Naive B cell (primary cell): ENCODE measurements at regions not wholly inside any gene's neighbourhood (a gene's known extent, or its start where the extent isn't known, plus 50 kb on each side); places are given as distances from the start of the nearest gene placed in this dataset.

Experiments
- ATAC-seq, 2 donors: fragments of 150-1000 bp; cut with Tn5 transposase; 2 replicates each; pipeline ENCODE4 v1.10.0; 2021; ENCODE audit warnings: low read depth in 2 of 2, mild to moderate bottlenecking in 2 of 2, moderate library complexity in 2 of 2
- DNase-seq: peaks from one replicate; pipeline ENCODE4 v3.0.0; 2022
- H3K27ac Mint-ChIP-seq, 6 donors: one replicate each; pipeline ENCODE4 v1.8.0; 2020 to 2022; ENCODE audit warnings: mild to moderate bottlenecking in 6 of 6, mixed read lengths in 6 of 6, moderate library complexity in 5 of 6, inconsistent platforms in 2 of 6
- H3K27me3 Mint-ChIP-seq, 3 donors: one replicate each; pipeline ENCODE4 v1.8.0; 2021 to 2022; ENCODE audit warnings: mixed read lengths in 3 of 3, mild to moderate bottlenecking in 1 of 3
- H3K36me3 Mint-ChIP-seq, 2 donors: one replicate each; pipeline ENCODE4 v1.8.0; 2020 to 2022; ENCODE audit warnings: mixed read lengths in 2 of 2, inconsistent platforms in 1 of 2, mild to moderate bottlenecking in 1 of 2
- H3K4me1 Mint-ChIP-seq, 3 donors: one replicate each; pipeline ENCODE4 v1.8.0; 2020 to 2022; ENCODE audit warnings: mixed read lengths in 3 of 3, inconsistent platforms in 1 of 3, mild to moderate bottlenecking in 1 of 3, moderate library complexity in 1 of 3
- H3K4me3 Mint-ChIP-seq, 8 donors: one replicate each; pipeline ENCODE4 v1.8.0; 2020 to 2022; ENCODE audit warnings: mild to moderate bottlenecking in 8 of 8, mixed read lengths in 8 of 8, moderate library complexity in 8 of 8, inconsistent platforms in 2 of 8
- H3K9me3 Mint-ChIP-seq, 7 donors: one replicate each; pipeline ENCODE4 v1.8.0; 2020 to 2022; ENCODE audit warnings: mixed read lengths in 7 of 7, mild to moderate bottlenecking in 5 of 7, inconsistent platforms in 2 of 7, moderate library complexity in 1 of 7

DNA sequence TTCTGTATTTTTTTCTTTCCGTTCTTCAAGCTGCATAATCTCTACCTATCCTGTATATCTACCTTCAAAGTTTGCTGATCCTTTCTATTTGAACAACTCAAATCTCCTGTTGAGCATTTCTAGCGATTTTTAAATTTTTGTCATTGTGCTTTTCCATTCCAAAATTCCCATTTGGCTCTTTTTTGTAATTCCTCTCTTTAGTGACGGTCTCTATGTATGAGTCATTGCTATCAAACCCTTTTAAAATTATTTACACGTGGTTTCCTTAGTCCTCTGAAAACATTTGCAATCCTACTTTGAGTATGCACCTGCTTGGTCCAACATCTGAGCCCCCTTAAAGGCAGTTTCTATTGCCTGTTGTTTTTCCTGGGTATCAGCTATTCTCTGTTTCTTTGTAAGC is 100.5 kb upstream of the FOXC1 start:
- ATAC-seq (no peak), DNase-seq (no peak)
- no peaks in the 10 kb centered on the region for H3K4me1 Mint-ChIP-seq
- H3K4me3 Mint-ChIP-seq = no peak overlapping the region
- peaks cover 0 to 20% (median 7%) of the 10 kb centered on the region in 7 donors for H3K9me3 Mint-ChIP-seq
- H3K27me3 Mint-ChIP-seq = peaks cover 24 to 26% (median 24%) of the 10 kb centered on the region in 3 donors
- no peak overlapping the region for H3K27ac Mint-ChIP-seq
- H3K36me3 Mint-ChIP-seq = peaks cover 0 to 4% of the 10 kb centered on the region in 2 donors

- peaks cover 0 to 20% (median 7%) of the 10 kb centered on the region in 7 donors for H3K9me3 Mint-ChIP-seq
- H3K4me3 Mint-ChIP-seq = no peak overlapping the region
- H3K27ac Mint-ChIP-seq = no peak overlapping the region
- ATAC-seq (no peak), DNase-seq (no peak)
- H3K27me3 Mint-ChIP-seq = peaks cover 21 to 32% (median 24%) of the 10 kb centered on the region in 3 donors
- H3K36me3 Mint-ChIP-seq = peaks cover 0 to 4% of the 10 kb centered on the region in 2 donors
- H3K4me1 Mint-ChIP-seq = no peaks in the 10 kb centered on the region
Measured at GRCh38 chr6:1510239-1510638, 99.5 kb upstream of the FOXC1 start.

- H3K9me3 Mint-ChIP-seq = peaks cover 0 to 19% (median 7%) of the 10 kb centered on the region in 7 donors
- H3K27ac Mint-ChIP-seq = no peak overlapping the region
- H3K27me3 Mint-ChIP-seq = peaks cover 17 to 32% (median 32%) of the 10 kb centered on the region in 3 donors
- no peak overlapping the region for H3K4me3 Mint-ChIP-seq
- DNase-seq (no peak), ATAC-seq (no peak)
- H3K4me1 Mint-ChIP-seq = no peaks in the 10 kb centered on the region
- peaks cover 0 to 4% of the 10 kb centered on the region in 2 donors for H3K36me3 Mint-ChIP-seq
Measured at GRCh38 chr6:1513215-1513780, 96.4 kb upstream of the FOXC1 start.

DNA sequence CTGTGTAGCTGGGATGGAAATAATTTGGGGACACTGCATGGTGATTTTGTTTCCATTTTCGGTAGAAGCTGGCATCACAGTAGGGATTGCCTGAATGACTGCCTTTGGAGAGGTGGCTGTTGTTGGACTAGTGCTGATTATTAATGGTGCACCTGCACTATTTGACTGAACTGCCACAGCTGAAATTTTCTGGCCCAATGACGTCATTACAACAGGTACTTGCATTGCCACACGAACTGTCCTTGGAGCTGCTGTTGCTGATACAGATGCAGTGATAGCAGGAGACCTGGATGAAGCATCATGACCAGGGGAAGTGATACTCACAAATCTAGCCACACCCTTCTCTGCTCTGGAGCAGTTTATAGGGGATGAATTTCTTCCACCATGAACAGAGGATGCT is 95.6 kb upstream of the FOXC1 start:
- H3K27me3 Mint-ChIP-seq = peaks cover 17 to 31% (median 30%) of the 10 kb centered on the region in 3 donors

DNA sequence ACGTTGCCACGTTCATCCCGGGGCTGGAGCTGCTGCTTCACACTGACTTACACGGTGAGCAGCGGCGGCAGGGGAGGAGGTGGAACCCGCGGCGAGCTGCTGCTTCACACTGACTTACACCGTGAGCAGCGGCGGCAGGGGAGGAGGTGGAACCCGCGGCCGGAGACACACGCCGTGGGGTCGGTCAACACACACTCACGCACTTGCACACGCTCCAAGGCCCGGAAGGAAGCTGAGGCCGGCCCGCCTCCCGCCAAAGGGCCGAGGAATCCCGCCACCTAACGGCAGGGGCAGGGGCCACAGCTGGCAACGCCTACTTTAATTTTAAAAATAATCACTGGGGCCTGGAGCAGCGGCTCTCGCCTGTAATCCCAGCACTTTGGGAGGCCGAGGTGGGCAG is 94.4 kb upstream of the FOXC1 start:
- Mint-ChIP-seq H3K27ac (no peak overlapping the region), H3K27me3 (peaks cover 20 to 27% (median 26%) of the 10 kb centered on the region in 3 donors), H3K4me3 (no peak overlapping the region), H3K4me1 (no peaks in the 10 kb centered on the region), H3K9me3 (peaks cover 0 to 12% (median 3%) of the 10 kb centered on the region in 7 donors), H3K36me3 (peaks cover 0 to 4% of the 10 kb centered on the region in 2 donors)
- DNase-seq (no peak), ATAC-seq (no peak)

More for the DNA sequence above, 95.6 kb upstream of the FOXC1 start:
- Mint-ChIP-seq H3K4me1 (no peaks in the 10 kb centered on the region), H3K27ac (no peak overlapping the region), H3K4me3 (no peak overlapping the region), H3K36me3 (peaks cover 0 to 4% of the 10 kb centered on the region in 2 donors), H3K9me3 (peaks cover 0 to 15% (median 7%) of the 10 kb centered on the region in 7 donors)
- no peak for DNase-seq
- ATAC-seq = no peak

- peak overlapping the region in 1 of 6 donors; percentile 74 for H3K27ac Mint-ChIP-seq
- H3K4me1 Mint-ChIP-seq = no peaks in the 10 kb centered on the region
- H3K9me3 Mint-ChIP-seq = peaks cover 0 to 12% (median 4%) of the 10 kb centered on the region in 7 donors
- ATAC-seq = no peak
- no peak overlapping the region for H3K4me3 Mint-ChIP-seq
- no peak for DNase-seq
- peaks cover 25 to 30% (median 27%) of the 10 kb centered on the region in 3 donors for H3K27me3 Mint-ChIP-seq
- H3K36me3 Mint-ChIP-seq = peaks cover 0 to 4% of the 10 kb centered on the region in 2 donors
Measured at GRCh38 chr6:1515781-1516180, 93.9 kb upstream of the FOXC1 start.

GRCh38 chr6:1516742-1517520 is 92.8 kb upstream of the FOXC1 start:
- peaks cover 0 to 12% (median 4%) of the 10 kb centered on the region in 7 donors for H3K9me3 Mint-ChIP-seq
- DNase-seq (no peak), ATAC-seq (no peak)
- H3K27me3 Mint-ChIP-seq = peaks cover 24 to 33% (median 29%) of the 10 kb centered on the region in 3 donors
- H3K4me3 Mint-ChIP-seq = no peak overlapping the region
- no peaks in the 10 kb centered on the region for H3K4me1 Mint-ChIP-seq
- no peaks in the 10 kb centered on the region for H3K36me3 Mint-ChIP-seq
- H3K27ac Mint-ChIP-seq = peak overlapping the region in 1 of 6 donors; percentile 84

- peaks cover 0 to 12% (median 4%) of the 10 kb centered on the region in 7 donors for H3K9me3 Mint-ChIP-seq
- H3K4me1 Mint-ChIP-seq = peaks cover 0 to 5% (median 0%) of the 10 kb centered on the region in 3 donors
- no peak overlapping the region for H3K4me3 Mint-ChIP-seq
- H3K27me3 Mint-ChIP-seq = peaks cover 38 to 45% (median 41%) of the 10 kb centered on the region in 3 donors
- ATAC-seq (no peak), DNase-seq (no peak)
- H3K36me3 Mint-ChIP-seq = no peaks in the 10 kb centered on the region
- H3K27ac Mint-ChIP-seq = no peak overlapping the region
Measured at GRCh38 chr6:1518855-1519254, 90.9 kb upstream of the FOXC1 start.

- Mint-ChIP-seq H3K36me3 (no peaks in the 10 kb centered on the region), H3K27me3 (peaks cover 44 to 49% (median 46%) of the 10 kb centered on the region in 3 donors), H3K4me3 (no peak overlapping the region), H3K27ac (no peak overlapping the region), H3K4me1 (peaks cover 0 to 10% (median 0%) of the 10 kb centered on the region in 3 donors), H3K9me3 (peaks cover 0 to 12% (median 4%) of the 10 kb centered on the region in 7 donors)
- DNase-seq (no peak), ATAC-seq (no peak)
Measured at GRCh38 chr6:1519597-1519996, 90.1 kb upstream of the FOXC1 start.

DNA sequence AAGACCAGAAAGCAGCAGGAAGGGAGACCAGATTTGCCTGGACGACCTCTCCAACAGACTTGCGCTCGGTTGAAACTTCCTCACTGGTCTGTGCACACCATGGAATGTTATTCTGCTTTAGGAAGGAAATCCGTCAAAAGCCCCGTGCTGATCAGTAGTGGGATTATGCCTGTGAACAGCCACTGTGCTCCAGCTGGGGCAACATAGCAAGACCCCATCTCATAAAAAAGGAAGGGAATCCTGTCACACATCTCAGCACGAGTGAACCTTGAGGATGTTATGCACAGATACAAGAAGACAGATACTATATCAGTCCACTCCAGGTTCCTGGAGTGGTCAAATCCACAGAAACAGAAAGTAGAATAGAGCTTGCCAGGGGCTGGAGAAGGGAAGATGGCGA is 86.9 kb upstream of the FOXC1 start:
- H3K4me3 Mint-ChIP-seq = peak overlapping the region in 1 of 8 donors; percentile 26
- no peaks in the 10 kb centered on the region for H3K36me3 Mint-ChIP-seq
- H3K9me3 Mint-ChIP-seq = peaks cover 0 to 12% (median 4%) of the 10 kb centered on the region in 7 donors
- no peak for DNase-seq
- ATAC-seq = no peak
- no peak overlapping the region for H3K27ac Mint-ChIP-seq
- H3K27me3 Mint-ChIP-seq = peaks cover 41 to 56% (median 41%) of the 10 kb centered on the region in 3 donors
- peaks cover 0 to 17% (median 0%) of the 10 kb centered on the region in 3 donors for H3K4me1 Mint-ChIP-seq

GRCh38 chr6:1524040-1524480 is 85.7 kb upstream of the FOXC1 start:
- peak in 1 of 2 donors; percentile 28 for ATAC-seq
- Mint-ChIP-seq H3K9me3 (peaks cover 0 to 9% (median 4%) of the 10 kb centered on the region in 7 donors), H3K27ac (peak overlapping the region in 1 of 6 donors; percentile 27), H3K27me3 (peaks cover 38 to 56% (median 41%) of the 10 kb centered on the region in 3 donors), H3K4me1 (peaks cover 0 to 17% (median 0%) of the 10 kb centered on the region in 3 donors), H3K4me3 (peak overlapping the region; percentile 7 to 82 (median 54)), H3K36me3 (no peaks in the 10 kb centered on the region)
- DNase-seq = peak; percentile 12

GRCh38 chr6:1525364-1526038 is 84.2 kb upstream of the FOXC1 start:
- ATAC-seq (no peak), DNase-seq (no peak)
- Mint-ChIP-seq H3K36me3 (no peaks in the 10 kb centered on the region), H3K27me3 (peaks cover 30 to 52% (median 35%) of the 10 kb centered on the region in 3 donors), H3K4me3 (no peak overlapping the region), H3K9me3 (peaks cover 0 to 1% (median 0%) of the 10 kb centered on the region in 7 donors), H3K27ac (no peak overlapping the region), H3K4me1 (peaks cover 0 to 17% (median 0%) of the 10 kb centered on the region in 3 donors)

- peaks cover 0 to 17% (median 0%) of the 10 kb centered on the region in 3 donors for H3K4me1 Mint-ChIP-seq
- H3K27me3 Mint-ChIP-seq = peaks cover 26 to 46% (median 28%) of the 10 kb centered on the region in 3 donors
- peak overlapping the region in 1 of 6 donors; percentile 54 for H3K27ac Mint-ChIP-seq
- no peaks in the 10 kb centered on the region for H3K36me3 Mint-ChIP-seq
- no peak overlapping the region for H3K4me3 Mint-ChIP-seq
- no peaks in the 10 kb centered on the region for H3K9me3 Mint-ChIP-seq
- ATAC-seq (no peak), DNase-seq (no peak)
Measured at GRCh38 chr6:1526398-1527072, 83.2 kb upstream of the FOXC1 start.
